SK-N-SH (cell line): ENCODE measurements at regions not wholly inside any gene's neighbourhood (a gene's known extent, or its start where the extent isn't known, plus 50 kb on each side); places are given as distances from the start of the nearest gene placed in this dataset.

Experiments
- CTCF ChIA-PET: fragments of 300-600, 350-600 bp; formaldehyde crosslinking; extraction: SDS; loops from one replicate; lab custom pipeline; 2021; lab: Yijun Ruan, JAX
- POLR2A ChIA-PET: fragments of 350-600 bp; sonication (Branson Sonifier 250); formaldehyde crosslinking; extraction: SDS; loops from one replicate; lab custom pipeline; 2020; ENCODE audit warnings: antibody characterized with exemption, inconsistent platforms; lab: Yijun Ruan, JAX
- DNase-seq: peaks from one replicate; pipeline ENCODE4 v3.0.0; 2012
- H2AFZ ChIP-seq: fragments of 200-600 bp; sonication (generic); 2 replicates; pipeline ENCODE4 v1.8.1; 2016; ENCODE audit warnings: antibody characterized with exemption, mild to moderate bottlenecking, low read depth
- H3F3A ChIP-seq: fragments of 200-600 bp; sonication (generic); replicated peaks from 2 replicates; pipeline ENCODE3; 2016; ENCODE audit warnings: antibody characterized with exemption, mild to moderate bottlenecking; ENCODE audit not compliant: insufficient read depth
- H3K27ac ChIP-seq, 2 experiments: fragments of 200-500 bp in 1 of 2; fragments of 200-600 bp in 1 of 2; sonication (Bioruptor generic) in 1 of 2; sonication (generic), shearing (Covaris generic) in 1 of 2; 2 replicates each; pipeline versions ENCODE4 v1.5.1 to v1.6.1; 2014 to 2016; ENCODE audit warnings: low read depth in 2 of 2, inconsistent platforms in 1 of 2, low read length in 1 of 2, mild to moderate bottlenecking in 1 of 2, mixed read lengths in 1 of 2
- H3K27me3 ChIP-seq: fragments of 200-600 bp; sonication (generic), shearing (Covaris generic); 2 replicates; pipeline ENCODE4 v1.6.1; 2016; ENCODE audit warnings: mixed run types; ENCODE audit not compliant: insufficient read depth
- H3K36me3 ChIP-seq, 2 experiments: fragments of 200-500 bp in 1 of 2; fragments of 200-600 bp in 1 of 2; sonication (Bioruptor generic) in 1 of 2; sonication (generic) in 1 of 2; replicated peaks in 1 of 2; 2 replicates each; pipeline versions ENCODE3 to v1.5.1; 2014 to 2016; ENCODE audit warnings: low read length in 1 of 2, mild to moderate bottlenecking in 1 of 2; ENCODE audit not compliant: insufficient read depth in 2 of 2, control insufficient read depth in 1 of 2
- H3K4me1 ChIP-seq, 2 experiments: fragments of 200-500 bp in 1 of 2; fragments of 200-600 bp in 1 of 2; sonication (Bioruptor generic) in 1 of 2; sonication (generic), shearing (Covaris generic) in 1 of 2; 2 replicates each; pipeline versions ENCODE4 v1.5.1 to v1.6.1; 2014 to 2016; ENCODE audit warnings: low read depth in 1 of 2, low read length in 1 of 2, mixed run types in 1 of 2; ENCODE audit not compliant: insufficient read depth in 2 of 2, control insufficient read depth in 1 of 2
- H3K4me2 ChIP-seq: fragments of 200-600 bp; sonication (generic), shearing (Covaris generic); 2 replicates; pipeline ENCODE4 v1.6.1; 2017; ENCODE audit warnings: mixed run types
- H3K4me3 ChIP-seq, 2 experiments: fragments of 200-500 bp in 1 of 2; fragments of 200-600 bp in 1 of 2; sonication (Bioruptor generic) in 1 of 2; sonication (generic), shearing (Covaris generic) in 1 of 2; 2 replicates each; pipeline versions ENCODE4 v1.5.1 to v1.8.1; 2014 to 2016; ENCODE audit warnings: low read depth in 2 of 2, inconsistent platforms in 1 of 2, low read length in 1 of 2, mild to moderate bottlenecking in 1 of 2, mixed read lengths in 1 of 2, moderate library complexity in 1 of 2
- H3K79me2 ChIP-seq: fragments of 200-600 bp; sonication (generic); 2 replicates; pipeline ENCODE4 v1.8.1; 2017; ENCODE audit warnings: mild to moderate bottlenecking; ENCODE audit not compliant: insufficient read depth
- H3K9ac ChIP-seq: fragments of 200-600 bp; sonication (generic); 2 replicates; pipeline ENCODE4 v1.6.1; 2017; ENCODE audit warnings: mixed run types
- H3K9me2 ChIP-seq: fragments of 200-600 bp; sonication (generic); 2 replicates; pipeline ENCODE4 v1.6.1; 2017; ENCODE audit warnings: mixed run types
- H3K9me3 ChIP-seq: fragments of 200-600 bp; sonication (generic); 2 replicates; pipeline ENCODE4 v1.6.1; 2017; ENCODE audit warnings: mixed run types, mild to moderate bottlenecking, moderate library complexity
- H4K20me1 ChIP-seq: fragments of 200-600 bp; sonication (generic); 2 replicates; pipeline ENCODE4 v1.6.1; 2017; ENCODE audit warnings: mild to moderate bottlenecking, mixed run types; ENCODE audit not compliant: insufficient read depth
- CHD2 ChIP-seq: fragments of 150-350 bp; IDR thresholded peaks from 2 replicates; pipeline ENCODE4 v1.6.1; 2018; ENCODE audit warnings: low read length; ENCODE audit not compliant: partially characterized antibody
- CTCF ChIP-seq: fragments of 200-600 bp; sonication (generic); IDR thresholded peaks from 2 replicates; pipeline ENCODE4 v1.6.1; 2017; ENCODE audit warnings: antibody characterized with exemption, mild to moderate bottlenecking, moderate library complexity
- ELF1 ChIP-seq: IDR thresholded peaks from 2 replicates; pipeline ENCODE4 v1.4.0; 2012
- EP300 ChIP-seq, 2 experiments: IDR thresholded peaks; 2 replicates each; pipeline versions ENCODE4 v1.4.0 to v1.6.1; 2012; ENCODE audit warnings: borderline replicate concordance in 1 of 2, low read depth in 1 of 2, low read length in 1 of 2
- EZH2phosphoT487 ChIP-seq: fragments of 200-600 bp; sonication (generic); IDR thresholded peaks from 2 replicates; pipeline ENCODE4 v1.6.1; 2017; ENCODE audit warnings: low read depth, mixed run types, mild to moderate bottlenecking, antibody characterized with exemption, moderate library complexity, borderline replicate concordance
- FOXJ3 ChIP-seq: sonication (generic); formaldehyde crosslinking; IDR thresholded peaks from 2 replicates; pipeline ENCODE4 v1.5.1; 2020; ENCODE audit warnings: mild to moderate bottlenecking, missing genetic modification reagents
- GABPA ChIP-seq: IDR thresholded peaks from 2 replicates; pipeline ENCODE4 v1.4.0; 2012; ENCODE audit warnings: low read depth, mild to moderate bottlenecking
- MXI1 ChIP-seq: IDR thresholded peaks from 2 replicates; pipeline ENCODE4 v1.6.1; 2012; ENCODE audit warnings: mild to moderate bottlenecking, low read depth, low read length, improper control_type of control experiment
- NRF1 ChIP-seq: IDR thresholded peaks from 2 replicates; pipeline ENCODE4 v1.6.1; 2012; ENCODE audit warnings: low read depth, mild to moderate bottlenecking, low read length
- PBX3 ChIP-seq: IDR thresholded peaks from 2 replicates; pipeline ENCODE4; 2012
- REST ChIP-seq: IDR thresholded peaks from 2 replicates; pipeline ENCODE4 v1.6.1; 2012; ENCODE audit warnings: mild to moderate bottlenecking, low read depth, low read length, moderate library complexity
- RFX5 ChIP-seq: IDR thresholded peaks from 2 replicates; pipeline ENCODE4 v1.6.1; 2012; ENCODE audit warnings: mild to moderate bottlenecking, improper control_type of control experiment, low read length
- SMC3 ChIP-seq: IDR thresholded peaks from 2 replicates; pipeline ENCODE4 v1.6.1; 2012; ENCODE audit warnings: low read depth, low read length, improper control_type of control experiment
- TAF1 ChIP-seq: IDR thresholded peaks from 2 replicates; pipeline ENCODE4 v1.6.1; 2012; ENCODE audit warnings: low read depth, mild to moderate bottlenecking, low read length, moderate library complexity, borderline replicate concordance
- TCF12 ChIP-seq: IDR thresholded peaks from 2 replicates; pipeline ENCODE4 v1.4.0; 2012
- TEAD4 ChIP-seq: IDR thresholded peaks from 2 replicates; pipeline ENCODE4 v1.4.0; 2012; ENCODE audit warnings: mild to moderate bottlenecking, borderline replicate concordance; ENCODE audit not compliant: insufficient read depth
- USF1 ChIP-seq: IDR thresholded peaks from 2 replicates; pipeline ENCODE4 v1.4.0; 2012; ENCODE audit warnings: low read depth, borderline replicate concordance
- WGBS: methylation state at CpG from one replicate; pipeline ENCODE4 v1.1.6; 2017; ENCODE audit warnings: low lambda C conversion rate; 5-methylcytosine and 5-hydroxymethylcytosine counted together
- TF ChIP-seq, protein P1 (sequence below): fragments of 150-350 bp; IDR thresholded peaks from 2 replicates; pipeline ENCODE4 v1.6.1; 2016; ENCODE audit warnings: mild to moderate bottlenecking, low read depth, low read length

DNA sequence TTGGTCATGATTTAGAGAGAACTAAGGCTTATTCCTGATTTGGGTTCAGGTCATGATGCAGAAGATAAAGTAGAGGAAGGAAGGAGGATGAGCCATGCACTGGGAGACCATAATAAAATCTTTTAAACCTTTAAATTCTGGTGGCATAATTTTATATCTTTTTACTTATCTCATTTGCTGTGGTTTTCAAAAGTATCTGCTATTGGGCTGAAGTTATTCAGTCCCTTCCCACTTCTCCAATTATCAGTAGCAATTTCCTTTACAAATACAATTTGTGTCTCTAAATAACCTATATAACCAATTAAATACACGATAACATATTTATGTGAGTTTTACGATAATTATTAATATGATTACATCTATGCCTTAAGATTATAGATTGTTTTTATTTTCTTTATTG lies 194.8 kb upstream of the SLC8A1 start:
- H3K36me3 ChIP-seq, result no peaks in the 10 kb centered on the region
- CTCF ChIA-PET, result no interaction called here
- no peak overlapping the region for H2AFZ ChIP-seq
- no peak for DNase-seq
- H3K27me3 ChIP-seq, result no peaks in the 10 kb centered on the region
- no peaks in the 10 kb centered on the region for H3K9me2 ChIP-seq
- no peaks in the 10 kb centered on the region for H3K9me3 ChIP-seq
- TF ChIP-seq USF1 (no peak), CHD2 (no peak), TAF1 (no peak), REST (no peak), TCF12 (no peak), EZH2phosphoT487 (no peak), PBX3 (no peak), CTCF (no peak), EP300 (IDR thresholded peaks at IDR 0.05; ENCODE audit: borderline replicate concordance in 1 of 2, low read depth in 1 of 2, low read length in 1 of 2) (no peak), ELF1 (no peak), FOXJ3 (CRISPR knock-in tag) (no peak), NRF1 (no peak), SMC3 (no peak), TEAD4 (no peak), GABPA (no peak), MXI1 (no peak), RFX5 (no peak)
- TF ChIP-seq, protein P1, sequence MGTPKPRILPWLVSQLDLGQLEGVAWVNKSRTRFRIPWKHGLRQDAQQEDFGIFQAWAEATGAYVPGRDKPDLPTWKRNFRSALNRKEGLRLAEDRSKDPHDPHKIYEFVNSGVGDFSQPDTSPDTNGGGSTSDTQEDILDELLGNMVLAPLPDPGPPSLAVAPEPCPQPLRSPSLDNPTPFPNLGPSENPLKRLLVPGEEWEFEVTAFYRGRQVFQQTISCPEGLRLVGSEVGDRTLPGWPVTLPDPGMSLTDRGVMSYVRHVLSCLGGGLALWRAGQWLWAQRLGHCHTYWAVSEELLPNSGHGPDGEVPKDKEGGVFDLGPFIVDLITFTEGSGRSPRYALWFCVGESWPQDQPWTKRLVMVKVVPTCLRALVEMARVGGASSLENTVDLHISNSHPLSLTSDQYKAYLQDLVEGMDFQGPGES, result no peak
- TF ChIP-seq, all 33 proteins: peak for 0
- H3K4me2 ChIP-seq, result no peak overlapping the region
- peaks cover 0 to 5% of the 10 kb centered on the region in 2 experiments; a peak in 2 of 4 replicates for H3K4me1 ChIP-seq
- no peaks in the 10 kb centered on the region for H3F3A ChIP-seq
- H4K20me1 ChIP-seq, result no peaks in the 10 kb centered on the region
- POLR2A ChIA-PET, result no interaction called here
- H3K27ac ChIP-seq, result no peak overlapping the region
- H3K9ac ChIP-seq, result no peak overlapping the region
- H3K4me3 ChIP-seq, result no peak overlapping the region
- H3K79me2 ChIP-seq, result no peaks in the 10 kb centered on the region
- WGBS, result 53% methylated on average over 2 of the region's 2 CpGs
